SH-SY5Y (cell line): ENCODE measurements at regions not wholly inside any gene's neighbourhood (a gene's known extent, or its start where the extent isn't known, plus 50 kb on each side); places are given as distances from the start of the nearest gene placed in this dataset.

Experiments
- GATA2 ChIP-seq: IDR thresholded peaks from 2 replicates; pipeline ENCODE4 v1.6.1; 2011; ENCODE audit warnings: mild to moderate bottlenecking, low read depth, low read length
- GATA3 ChIP-seq: IDR thresholded peaks from 2 replicates; pipeline ENCODE4 v1.6.1; 2011; ENCODE audit warnings: low read depth, mild to moderate bottlenecking, low read length, moderate library complexity

DNA sequence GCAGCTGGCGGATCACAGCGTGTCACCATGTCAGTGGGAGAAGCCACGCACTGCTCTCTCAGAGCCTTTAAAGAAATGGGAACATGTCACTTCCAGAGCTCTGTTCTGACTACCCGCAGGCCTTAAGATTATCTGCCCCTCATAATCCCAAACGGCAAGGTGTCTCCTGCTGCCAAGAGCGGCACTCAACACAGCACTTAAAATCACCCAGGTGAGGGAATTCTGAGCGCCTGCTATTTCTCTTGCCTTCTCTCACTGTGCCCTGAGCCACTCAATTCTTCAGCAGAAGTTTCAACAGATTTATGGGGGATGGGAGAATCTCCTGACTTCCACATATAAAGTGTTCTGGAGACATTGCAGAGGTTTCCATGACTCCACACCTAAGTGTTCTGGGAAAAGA is 137.9 kb downstream of the LMO4 start:
- TF ChIP-seq GATA2 (no peak), GATA3 (no peak)

DNA sequence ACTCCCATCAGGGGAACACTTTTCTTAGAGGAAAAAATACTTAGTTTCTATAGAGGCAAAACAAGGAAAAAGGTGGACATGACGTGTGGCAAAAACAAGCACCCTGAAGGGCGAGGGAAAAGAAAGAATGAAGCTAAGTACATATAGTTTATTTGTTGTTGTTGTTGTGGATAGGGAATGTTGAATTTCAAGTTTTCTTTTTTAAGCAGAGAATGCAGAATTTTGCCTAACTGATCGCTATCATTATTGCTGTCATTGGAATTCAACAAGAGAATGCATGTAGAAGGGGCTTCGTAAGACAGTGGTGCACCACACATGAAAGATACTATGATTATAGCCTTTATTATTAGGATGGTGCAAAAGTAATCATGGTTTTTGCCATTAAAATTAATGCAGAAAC is 144.0 kb downstream of the LMO4 start:
- TF ChIP-seq GATA2 = no peak
- TF ChIP-seq GATA3 = no peak

DNA sequence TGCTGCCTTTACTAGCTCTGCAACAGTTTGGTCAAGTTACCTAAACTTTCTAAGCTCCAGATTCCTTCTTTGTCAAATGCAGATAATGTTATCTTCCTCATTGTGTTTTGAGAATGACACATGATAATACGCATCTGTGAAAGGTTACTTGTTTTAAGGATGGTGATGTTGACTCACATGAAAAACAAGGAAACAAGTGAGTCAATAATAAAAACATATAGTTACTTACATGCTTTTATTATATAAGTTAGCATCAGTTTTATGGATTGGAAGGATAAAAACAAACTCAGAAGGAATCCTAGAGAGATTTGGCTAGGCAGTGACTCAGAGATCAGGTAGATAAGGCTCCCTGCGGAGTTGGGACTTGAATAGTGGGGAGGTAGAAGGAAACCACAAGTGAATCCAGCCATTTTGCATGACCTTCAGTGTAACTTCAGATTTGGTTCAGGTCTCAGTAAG is 144.6 kb downstream of the LMO4 start:
- 0 out of 2 replicates have a peak, but pooled peaks have one; percentile 30 for TF ChIP-seq GATA2
- TF ChIP-seq GATA3 = no peak

DNA sequence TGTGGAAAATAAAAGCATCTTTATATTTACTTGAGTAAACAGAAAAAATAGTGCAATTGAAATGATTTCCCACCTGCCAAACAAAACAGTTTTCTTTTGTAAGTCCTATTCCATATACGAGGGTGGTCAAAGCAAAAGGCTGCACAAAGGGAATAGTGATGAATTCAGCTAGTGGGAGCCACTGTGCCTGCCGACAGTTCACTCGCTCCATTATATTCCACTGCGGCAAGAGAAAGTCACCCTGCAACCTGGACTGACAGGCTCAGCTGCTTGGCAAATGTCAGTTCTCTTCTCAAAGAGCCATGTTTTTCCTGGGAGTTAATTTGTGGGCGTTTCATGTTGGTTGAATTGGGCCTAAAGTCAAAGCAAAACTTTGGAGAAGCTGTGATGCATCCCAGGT is 145.4 kb downstream of the LMO4 start:
- no peak for TF ChIP-seq GATA3
- TF ChIP-seq GATA2 = no peak

DNA sequence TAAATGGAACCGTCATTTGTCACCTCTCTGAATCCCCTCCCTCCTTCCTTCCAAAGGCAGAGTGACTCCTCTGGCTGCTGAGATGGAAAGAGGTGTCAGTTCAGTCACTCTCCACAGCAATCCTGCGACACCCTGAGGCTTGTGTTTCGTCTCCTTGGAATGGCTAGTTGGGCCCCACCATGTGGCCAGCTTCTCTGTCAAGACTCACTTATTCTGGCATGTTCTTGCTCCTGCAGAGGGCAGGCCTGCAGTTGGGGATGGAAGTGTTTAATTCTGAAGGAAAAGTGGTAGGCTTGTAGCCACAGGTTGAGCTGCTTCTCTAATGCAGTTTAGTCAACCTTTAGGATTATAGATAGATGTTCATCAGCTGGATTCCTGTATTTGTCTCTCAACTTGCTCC is 149.6 kb downstream of the LMO4 start:
- TF ChIP-seq GATA3 (no peak), GATA2 (no peak)

DNA sequence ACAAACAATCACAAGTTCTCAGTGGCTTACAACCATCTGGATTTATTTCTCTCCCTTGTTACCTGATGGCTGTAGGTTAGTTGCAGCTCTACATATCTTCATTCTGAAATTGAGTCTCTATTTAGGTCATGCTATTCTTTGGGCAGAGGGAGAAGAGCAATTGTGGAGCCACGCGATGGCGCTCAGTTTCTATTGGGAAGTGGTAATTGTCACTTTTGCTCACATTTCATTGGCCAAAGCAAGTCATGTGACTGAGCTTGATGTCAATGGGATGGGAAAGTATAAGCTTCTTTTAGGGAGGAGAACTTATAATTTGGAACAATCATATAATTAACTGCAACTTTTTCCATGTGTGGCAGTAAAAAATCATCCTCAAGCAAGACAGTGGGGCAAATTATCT is 166.5 kb downstream of the LMO4 start:
- TF ChIP-seq GATA3 = no peak
- TF ChIP-seq GATA2 = no peak

DNA sequence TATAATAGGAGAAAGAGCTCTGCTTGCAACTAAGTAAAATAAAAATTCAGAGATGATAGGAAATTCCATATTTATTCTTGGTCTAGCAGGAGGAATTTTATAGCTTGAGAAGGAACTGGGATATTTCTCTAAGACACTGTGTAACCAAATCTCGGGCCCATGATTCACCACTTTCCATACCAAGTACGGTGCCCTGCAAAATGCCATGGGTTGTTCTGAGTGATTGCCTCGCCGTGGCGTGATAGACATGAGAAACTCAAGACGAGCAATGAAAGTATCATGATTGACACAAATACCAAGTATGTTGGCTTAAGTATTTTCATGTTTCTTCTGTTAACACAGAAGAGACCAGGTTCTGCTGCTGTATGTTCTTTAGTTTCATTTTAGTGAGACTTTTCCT is 167.2 kb downstream of the LMO4 start:
- no peak for TF ChIP-seq GATA2
- no peak for TF ChIP-seq GATA3

DNA sequence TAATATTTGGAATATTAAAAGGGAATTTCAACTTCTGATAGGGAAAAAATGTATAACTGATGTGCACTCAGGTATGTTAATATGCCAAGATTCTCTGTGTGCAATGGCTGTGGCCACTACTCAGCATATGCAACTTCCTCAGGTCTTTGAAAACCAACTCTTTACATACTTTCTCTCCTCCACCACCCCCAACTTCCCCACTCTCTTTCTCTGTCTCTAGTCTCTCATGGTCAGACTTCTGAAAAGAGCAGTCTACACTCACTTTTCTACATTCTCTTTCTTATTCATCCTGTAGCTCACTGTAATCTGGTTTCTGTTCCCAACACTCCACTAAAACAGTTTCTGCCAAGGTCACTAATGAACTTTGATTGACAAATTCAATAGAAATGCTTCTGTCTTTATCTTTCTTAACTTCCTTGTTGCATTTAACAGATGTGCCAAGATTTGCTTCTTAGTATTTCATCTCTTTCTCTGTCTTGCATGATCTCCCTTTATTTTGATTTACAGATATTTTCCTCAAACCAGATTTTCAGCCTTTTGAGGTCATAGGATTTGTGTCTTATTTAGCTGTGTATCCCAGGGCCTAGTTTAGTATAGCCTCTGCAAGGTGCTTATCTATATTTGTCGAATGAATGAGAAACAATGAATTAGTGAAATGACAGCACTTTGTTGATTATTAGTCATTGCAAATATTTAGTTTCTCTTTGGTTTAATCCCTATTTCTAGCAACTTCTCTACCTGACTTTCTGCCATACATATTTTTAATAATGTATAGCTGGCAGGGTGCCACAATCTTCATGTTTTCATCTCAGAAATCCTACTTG is 168.9 kb downstream of the LMO4 start:
- TF ChIP-seq GATA3 = no peak
- no peak for TF ChIP-seq GATA2

DNA sequence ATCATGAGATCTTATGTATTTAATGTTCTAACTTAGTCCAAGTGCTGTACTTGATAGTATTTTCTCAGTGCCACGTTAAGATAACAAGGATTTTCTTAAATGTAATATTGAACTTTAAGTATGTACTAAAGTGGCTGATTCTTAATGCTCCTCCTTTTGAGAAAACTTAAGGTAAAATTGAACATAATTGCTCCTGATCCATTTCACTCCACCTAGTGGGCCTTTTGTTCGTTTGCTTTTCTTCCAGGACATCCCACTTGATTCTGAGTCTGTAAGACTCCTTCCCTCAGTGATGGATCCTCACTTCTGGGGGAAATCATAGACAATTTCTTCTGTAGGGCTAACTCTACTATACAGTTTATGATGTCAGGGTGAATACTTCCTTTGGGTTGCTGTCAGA is 173.1 kb downstream of the LMO4 start:
- no peak for TF ChIP-seq GATA2
- no peak for TF ChIP-seq GATA3

DNA sequence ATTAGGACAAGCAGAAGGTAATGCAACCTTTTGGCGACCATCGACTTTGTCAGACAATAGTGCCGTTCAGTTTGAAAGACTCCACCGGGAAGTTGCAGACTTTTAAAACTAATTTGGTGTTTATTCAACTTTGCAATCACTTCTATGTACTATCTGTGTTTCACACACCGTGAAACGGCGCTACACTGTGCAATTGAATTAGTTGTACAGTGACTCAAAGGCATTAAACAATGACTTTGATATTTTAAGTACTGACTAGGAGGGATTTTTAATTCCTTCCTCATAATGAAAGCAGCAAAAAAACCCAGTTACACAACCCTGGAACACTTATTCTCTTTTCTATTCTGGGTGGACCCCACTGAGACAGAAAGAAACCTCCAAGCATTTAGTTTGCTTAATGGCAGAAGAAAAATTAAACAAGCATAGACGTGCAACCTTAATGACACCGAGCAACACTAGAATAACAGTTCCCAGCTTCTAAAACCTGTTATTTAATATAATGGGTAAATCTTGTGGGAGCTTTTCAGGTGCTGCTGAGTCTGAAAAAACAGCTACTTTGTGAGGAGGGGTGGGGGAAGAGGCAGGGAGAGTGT is 176.8 kb downstream of the LMO4 start:
- no peak for TF ChIP-seq GATA3
- TF ChIP-seq GATA2 = no peak

DNA sequence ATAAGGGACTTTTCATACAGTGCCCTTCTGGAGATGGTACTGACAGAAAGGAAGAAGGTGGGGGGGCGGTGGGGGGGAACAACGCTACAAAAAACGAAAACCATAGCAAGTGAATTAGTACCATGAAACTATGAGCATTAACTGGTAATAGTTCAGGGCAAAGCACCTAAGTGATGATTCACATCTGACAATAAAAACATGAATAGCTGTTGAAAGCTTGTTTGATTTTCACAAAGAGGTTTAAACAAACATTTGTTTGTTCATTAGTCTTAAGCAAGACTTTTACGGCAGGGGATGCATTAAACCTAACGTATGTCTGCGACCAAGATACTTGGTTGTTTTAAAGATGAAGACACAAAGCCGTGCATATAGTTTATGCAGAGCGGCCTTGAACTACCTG is 177.5 kb downstream of the LMO4 start:
- TF ChIP-seq GATA2 = no peak
- TF ChIP-seq GATA3 = no peak

DNA sequence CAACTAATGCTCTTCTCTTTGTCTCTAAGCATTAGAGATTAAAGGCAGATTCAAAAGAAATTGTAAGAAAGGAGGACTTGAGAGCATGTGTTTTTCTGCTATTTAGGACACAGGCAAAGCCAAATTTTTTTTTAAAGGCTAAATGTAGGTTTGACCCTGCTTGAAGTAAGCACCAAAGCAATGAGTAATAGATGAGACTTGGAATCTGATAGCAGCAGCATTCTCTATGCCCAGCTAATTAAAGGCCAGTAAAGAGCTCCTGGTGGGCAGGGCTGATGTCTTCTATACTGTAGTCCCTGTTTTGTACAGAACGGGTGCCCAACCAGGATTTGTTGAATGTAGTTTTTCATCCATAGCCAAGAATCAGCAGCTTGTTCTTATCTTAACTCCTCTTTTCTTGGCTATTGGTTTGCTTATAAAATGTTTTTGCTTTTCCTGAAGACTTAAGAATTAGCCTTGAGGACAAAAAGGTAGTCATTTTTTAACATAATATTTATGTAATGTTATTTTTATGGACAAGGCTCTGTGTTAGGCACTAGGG is 179.6 kb downstream of the LMO4 start:
- TF ChIP-seq GATA3 (no peak), GATA2 (no peak)

DNA sequence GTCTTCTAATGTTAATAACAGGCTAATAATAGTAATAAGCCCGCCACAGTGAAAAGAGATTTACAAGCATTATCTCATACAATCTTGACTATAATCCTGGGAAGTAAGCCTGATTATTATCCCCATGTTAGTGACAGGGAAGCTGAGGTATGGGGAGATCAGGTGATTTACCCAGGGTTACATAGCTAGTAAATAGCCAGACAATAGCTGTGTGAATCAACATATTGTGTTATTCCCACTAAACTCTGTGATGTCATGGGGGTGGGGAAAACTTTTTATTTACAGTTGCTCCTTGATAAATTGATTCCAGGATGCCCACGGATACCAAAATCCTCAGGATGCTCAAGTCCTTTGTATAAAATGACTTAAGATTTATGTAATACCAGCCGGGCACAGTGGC is 181.9 kb downstream of the LMO4 start:
- no peak for TF ChIP-seq GATA3
- TF ChIP-seq GATA2 = no peak

DNA sequence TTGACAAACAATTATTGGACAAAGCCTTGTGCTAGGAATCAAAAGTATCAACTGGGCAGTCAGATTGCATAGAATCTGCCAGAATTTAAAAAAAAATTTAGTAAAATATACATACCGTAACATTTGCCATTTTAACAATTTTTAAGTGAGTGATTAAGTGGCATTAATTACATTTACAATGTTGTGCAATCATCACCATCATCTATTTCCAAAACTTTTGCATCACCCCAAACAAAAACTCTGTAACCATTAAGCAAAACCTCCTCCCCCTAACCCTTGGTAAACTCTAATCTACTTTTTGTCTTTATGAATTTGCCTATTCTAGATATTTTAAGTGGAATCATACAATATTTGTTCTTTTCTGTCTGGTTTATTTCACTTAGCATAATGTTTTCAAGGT is 182.8 kb downstream of the LMO4 start:
- TF ChIP-seq GATA2 (no peak), GATA3 (no peak)

DNA sequence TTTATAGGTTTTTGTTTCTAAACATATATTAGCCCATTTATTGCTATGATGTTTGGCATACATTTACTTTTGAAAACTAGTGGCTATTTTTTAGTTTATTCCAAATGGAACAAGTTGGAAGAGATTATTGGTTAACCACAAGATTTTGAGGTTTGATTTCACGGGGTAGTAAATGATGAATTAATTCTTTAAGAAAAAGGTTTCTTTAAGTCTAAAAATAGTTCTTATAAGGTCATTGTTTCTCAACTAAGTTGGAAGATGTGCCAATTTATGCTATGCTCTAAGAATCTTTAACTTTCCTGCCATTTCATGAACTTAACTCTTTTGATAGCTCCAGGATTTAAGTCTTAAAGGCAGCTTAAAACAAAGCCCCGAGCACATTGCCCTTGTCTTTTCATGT is 183.8 kb downstream of the LMO4 start:
- TF ChIP-seq GATA2 (no peak), GATA3 (no peak)

DNA sequence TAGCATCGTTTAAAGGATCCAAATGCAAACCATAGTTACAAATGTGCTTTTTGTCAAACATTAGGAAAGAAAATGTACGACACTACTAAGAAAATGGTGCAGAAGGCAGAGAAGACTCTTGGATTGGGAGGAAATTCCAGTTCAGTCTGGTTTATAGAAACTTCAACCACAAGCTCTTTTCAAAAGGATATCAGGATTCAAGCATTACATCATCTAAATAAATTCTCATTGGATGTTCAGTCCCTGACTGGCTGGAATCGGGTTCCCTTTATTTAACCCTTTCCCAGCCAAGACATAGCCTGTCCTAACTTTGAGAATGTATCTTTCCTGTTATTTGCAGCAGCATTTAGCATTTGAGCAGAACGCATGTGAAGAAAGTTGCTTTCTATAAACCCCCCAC is 184.6 kb downstream of the LMO4 start:
- TF ChIP-seq GATA2 (no peak), GATA3 (no peak)
